ENCODE measurements at regions not wholly inside any gene's neighbourhood (a gene's known extent, or its start where the extent isn't known, plus 50 kb on each side); places are given as distances from the start of the nearest gene placed in this dataset.

DNA sequence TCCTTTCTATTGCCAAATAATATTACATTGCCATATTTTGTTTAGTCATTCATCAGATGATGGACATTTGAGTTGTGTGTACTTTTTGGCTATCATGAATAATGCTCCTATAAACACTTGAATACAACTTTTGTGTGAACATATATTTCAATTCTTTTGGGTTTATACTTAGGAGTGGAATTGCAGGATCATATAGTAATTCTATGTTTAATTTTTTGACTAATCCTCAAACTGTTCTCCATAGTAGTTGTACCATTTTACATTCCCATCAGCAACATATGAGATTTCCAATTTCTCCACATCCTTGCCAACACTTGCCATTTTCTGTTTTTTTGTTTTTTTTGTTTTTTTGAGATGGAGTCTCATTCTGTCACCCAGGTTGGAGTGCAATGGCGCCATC, 87.2 kb downstream of the B3GNT2 start:
- ChIA-PET CTCF (no interaction called here), POLR2A (no interaction called here)
- TF ChIP-seq TARDBP (IDR thresholded peaks at IDR 0.05) (no peak), LEF1 (IDR thresholded peaks at IDR 0.05; ENCODE audit: borderline replicate concordance) (no peak), FOXA1 (IDR thresholded peaks at IDR 0.05) (no peak), HDGF (IDR thresholded peaks at IDR 0.05; ENCODE audit: borderline replicate concordance) (no peak), SP1 (IDR thresholded peaks at IDR 0.05) (no peak), L3MBTL2 (conservative IDR thresholded peaks at IDR 0.05) (no peak), FOXM1 (IDR thresholded peaks at IDR 0.05; ENCODE audit: borderline replicate concordance) (no peak), SUZ12 (IDR thresholded peaks at IDR 0.05) (no peak), NFRKB (IDR thresholded peaks at IDR 0.05) (no peak), ZNF384 (IDR thresholded peaks at IDR 0.05) (no peak), CTBP1 (IDR thresholded peaks at IDR 0.05; ENCODE audit: borderline replicate concordance) (no peak), ELF4 (IDR thresholded peaks at IDR 0.05) (no peak)
- DNase-seq (ENCODE audit: extremely low spot score) = no peak

DNA sequence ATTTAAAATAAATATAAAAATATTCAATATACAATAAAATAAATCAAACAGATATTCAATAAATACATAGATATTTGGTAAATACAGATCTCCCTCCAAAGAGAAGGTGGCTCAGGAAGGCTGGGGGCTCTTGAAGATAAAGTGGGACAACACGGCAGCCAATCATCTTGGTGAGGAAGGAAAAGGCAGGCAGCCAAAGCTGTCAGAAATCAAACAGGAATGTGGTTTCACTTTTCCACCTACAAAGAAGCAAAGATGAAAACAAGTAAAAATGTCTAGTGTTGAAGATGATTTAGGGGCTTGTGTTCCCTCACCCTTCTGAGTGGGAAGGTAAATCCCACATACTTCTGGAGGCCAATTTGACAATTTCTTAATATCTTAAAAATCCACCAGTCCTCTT, 85.7 kb downstream of the B3GNT2 start:
- no peak for TF ChIP-seq TARDBP (IDR thresholded peaks at IDR 0.05)
- TF ChIP-seq, protein P1, sequence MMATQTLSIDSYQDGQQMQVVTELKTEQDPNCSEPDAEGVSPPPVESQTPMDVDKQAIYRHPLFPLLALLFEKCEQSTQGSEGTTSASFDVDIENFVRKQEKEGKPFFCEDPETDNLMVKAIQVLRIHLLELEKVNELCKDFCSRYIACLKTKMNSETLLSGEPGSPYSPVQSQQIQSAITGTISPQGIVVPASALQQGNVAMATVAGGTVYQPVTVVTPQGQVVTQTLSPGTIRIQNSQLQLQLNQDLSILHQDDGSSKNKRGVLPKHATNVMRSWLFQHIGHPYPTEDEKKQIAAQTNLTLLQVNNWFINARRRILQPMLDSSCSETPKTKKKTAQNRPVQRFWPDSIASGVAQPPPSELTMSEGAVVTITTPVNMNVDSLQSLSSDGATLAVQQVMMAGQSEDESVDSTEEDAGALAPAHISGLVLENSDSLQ (IDR thresholded peaks at IDR 0.05) = no peak
- ChIA-PET CTCF (no interaction called here), POLR2A (no interaction called here)
- no peak for DNase-seq (ENCODE audit: extremely low spot score)

DNA sequence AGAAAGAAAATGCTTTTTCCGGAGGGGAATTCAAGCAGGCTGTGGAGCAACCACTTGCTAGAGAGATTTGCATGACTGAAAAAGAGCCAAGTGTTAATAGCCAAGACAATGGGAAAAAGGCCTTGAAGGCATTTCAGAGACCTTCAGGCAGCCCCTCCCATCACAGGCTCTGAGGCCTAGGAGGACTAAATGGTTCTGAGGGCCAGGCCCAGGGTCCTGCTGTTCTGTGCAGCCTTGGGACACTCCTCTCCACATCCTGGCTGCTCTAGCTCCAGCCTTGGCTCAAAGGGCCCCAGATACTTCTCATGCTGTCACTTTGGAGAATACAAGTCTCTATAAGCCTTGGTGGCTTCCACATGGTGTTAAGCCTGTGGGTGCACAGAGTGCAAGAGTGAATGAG, 81.8 kb downstream of the B3GNT2 start:
- POLR2A ChIA-PET = no interaction called here
- CTCF ChIA-PET = no interaction called here
- no peak for DNase-seq (ENCODE audit: extremely low spot score)
- TF ChIP-seq, protein P1 (IDR thresholded peaks at IDR 0.05) = no peak
- TF ChIP-seq TARDBP (IDR thresholded peaks at IDR 0.05) (no peak), BHLHE40 (IDR thresholded peaks at IDR 0.05; ENCODE audit: borderline replicate concordance) (no peak)
